Neural cell (in vitro differentiated cells): ENCODE measurements at regions not wholly inside any gene's neighbourhood (a gene's known extent, or its start where the extent isn't known, plus 50 kb on each side); places are given as distances from the start of the nearest gene placed in this dataset.

Experiments used
- H2AFZ ChIP-seq: fragments of 200-600, 300-800 bp; sonication (generic), shearing (Covaris generic); 2 replicates; pipeline ENCODE4 v1.6.0; 2014; ENCODE audit warnings: low read depth, mild to moderate bottlenecking, antibody characterized with exemption, low read length, moderate library complexity
- H3F3A ChIP-seq: fragments of 200-600 bp; shearing (Covaris generic); 2 replicates; pipeline ENCODE4 v1.6.1; 2016; ENCODE audit warnings: mild to moderate bottlenecking, moderate library complexity, mixed read lengths, antibody characterized with exemption, low read length; ENCODE audit not compliant: insufficient read depth, poor library complexity, severe bottlenecking
- H3K27ac ChIP-seq: fragments of 200-600, 300-800 bp; sonication (generic), shearing (Covaris generic); 2 replicates; pipeline ENCODE4 v1.5.1; 2014; ENCODE audit warnings: mild to moderate bottlenecking, low read length, moderate library complexity
- H3K27me3 ChIP-seq: fragments of 300-800, 200-600 bp; sonication (generic), shearing (Covaris generic); 2 replicates; pipeline ENCODE4 v1.6.0; 2014; ENCODE audit warnings: mild to moderate bottlenecking, low read depth, low read length, moderate library complexity; ENCODE audit not compliant: insufficient read depth
- H3K36me3 ChIP-seq: fragments of 300-800, 200-600 bp; sonication (generic), shearing (Covaris generic); 2 replicates; pipeline ENCODE4 v1.5.1; 2014; ENCODE audit warnings: mild to moderate bottlenecking, antibody characterized with exemption, low read length, moderate library complexity; ENCODE audit not compliant: insufficient read depth
- H3K4me2 ChIP-seq: fragments of 300-800, 200-600 bp; sonication (generic), shearing (Covaris generic); 2 replicates; pipeline ENCODE4 v1.6.0; 2014; ENCODE audit warnings: mild to moderate bottlenecking, low read length
- H3K4me3 ChIP-seq: fragments of 300-800, 200-600 bp; sonication (generic), shearing (Covaris generic); 2 replicates; pipeline ENCODE4 v1.5.1; 2014; ENCODE audit warnings: mild to moderate bottlenecking, low read length, moderate library complexity
- H3K79me2 ChIP-seq: fragments of 200-600 bp; shearing (Covaris generic); replicated peaks from 2 replicates; pipeline ENCODE4 v1.6.0; 2014; ENCODE audit warnings: mild to moderate bottlenecking, low read length, moderate library complexity; ENCODE audit not compliant: insufficient read depth
- H3K9ac ChIP-seq: fragments of 300-800, 200-600 bp; sonication (generic), shearing (Covaris generic); 2 replicates; pipeline ENCODE4 v1.6.1; 2016; ENCODE audit warnings: mild to moderate bottlenecking, low read length, mixed read lengths
- H3K9me2 ChIP-seq: fragments of 200-600 bp; shearing (Covaris generic); 2 replicates; pipeline ENCODE4 v1.6.1; 2016; ENCODE audit warnings: mild to moderate bottlenecking, low read length, mixed read lengths; ENCODE audit not compliant: insufficient read depth
- H3K9me3 ChIP-seq: fragments of 200-600, 300-800 bp; sonication (generic), shearing (Covaris generic); 2 replicates; pipeline ENCODE4 v1.6.1; 2016; ENCODE audit warnings: mild to moderate bottlenecking, mixed run types, low read length, moderate library complexity, mixed read lengths
- H4K20me1 ChIP-seq: fragments of 200-600 bp; shearing (Covaris generic); 2 replicates; pipeline ENCODE4 v1.6.1; 2016; ENCODE audit warnings: mild to moderate bottlenecking, mixed run types; ENCODE audit not compliant: insufficient read depth
- CTCF ChIP-seq: fragments of 450-650 bp; IDR thresholded peaks from 2 replicates; pipeline ENCODE4 v1.5.1; 2014; ENCODE audit warnings: antibody characterized with exemption, mild to moderate bottlenecking, moderate library complexity; ENCODE audit not compliant: poor library complexity, severe bottlenecking
- EP300 ChIP-seq: fragments of 450-650 bp; conservative IDR thresholded peaks from 2 replicates; pipeline ENCODE4 v1.6.1; 2014; ENCODE audit warnings: antibody characterized with exemption, mild to moderate bottlenecking, moderate library complexity; ENCODE audit not compliant: poor library complexity, severe bottlenecking
- EZH2 ChIP-seq: fragments of 200-600, 300-800 bp; shearing (Covaris generic), sonication (generic); IDR thresholded peaks from 2 replicates; pipeline ENCODE4 v1.6.1; 2014; ENCODE audit warnings: antibody characterized with exemption, low read length, borderline replicate concordance, mild to moderate bottlenecking; ENCODE audit not compliant: insufficient read depth, poor library complexity, severe bottlenecking
- MXI1 ChIP-seq: fragments of 450-650 bp; conservative IDR thresholded peaks from 2 replicates; pipeline ENCODE4 v1.6.1; 2014; ENCODE audit warnings: antibody characterized with exemption, mild to moderate bottlenecking; ENCODE audit not compliant: poor library complexity, severe bottlenecking
- POLR2AphosphoS5 ChIP-seq: IDR thresholded peaks from 2 replicates; pipeline ENCODE4 v1.6.1; 2012
- RAD21 ChIP-seq: fragments of 450-650 bp; conservative IDR thresholded peaks from 2 replicates; pipeline ENCODE4 v1.6.1; 2014; ENCODE audit warnings: antibody characterized with exemption, mild to moderate bottlenecking, moderate library complexity
- REST ChIP-seq: IDR thresholded peaks from 2 replicates; pipeline ENCODE4 v1.6.1; 2012; ENCODE audit warnings: borderline replicate concordance
- SMC3 ChIP-seq: fragments of 450-650 bp; conservative IDR thresholded peaks from 2 replicates; pipeline ENCODE4 v1.6.1; 2014; ENCODE audit warnings: antibody characterized with exemption, mild to moderate bottlenecking, moderate library complexity; ENCODE audit not compliant: poor library complexity
- TAF1 ChIP-seq: IDR thresholded peaks from 2 replicates; pipeline ENCODE4 v1.6.1; 2012; ENCODE audit warnings: low read depth

GRCh38 chr2:239676716-239677452, 276.1 kb upstream of the HDAC4 start:
- Histone ChIP-seq H3K9me2 (no peaks in the 10 kb centered on the region), H3K79me2 (no peaks in the 10 kb centered on the region), H4K20me1 (no peaks in the 10 kb centered on the region), H3K36me3 (no peaks in the 10 kb centered on the region), H3K27me3 (no peaks in the 10 kb centered on the region), H3K4me3 (no peak overlapping the region), H3K4me2 (no peak overlapping the region), H2AFZ (no peak overlapping the region), H3K9ac (no peak overlapping the region), H3K9me3 (no peaks in the 10 kb centered on the region), H3K27ac (no peak overlapping the region), H3F3A (no peaks in the 10 kb centered on the region)
- TF ChIP-seq CTCF, result no peak
- TF ChIP-seq REST, result no peak
- no peak for TF ChIP-seq SMC3
- TF ChIP-seq POLR2AphosphoS5, result no peak
- no peak for TF ChIP-seq TAF1
- no peak for TF ChIP-seq MXI1
- TF ChIP-seq RAD21, result no peak
- TF ChIP-seq EP300, result no peak

GRCh38 chr2:239675826-239676715, 275.3 kb upstream of the HDAC4 start:
- TF ChIP-seq POLR2AphosphoS5 (no peak), RAD21 (no peak), CTCF (no peak), EZH2 (no peak), MXI1 (no peak), EP300 (no peak), REST (no peak)
- H3K79me2 ChIP-seq, result no peaks in the 10 kb centered on the region
- H3K4me2 ChIP-seq, result no peak overlapping the region
- no peaks in the 10 kb centered on the region for H3F3A ChIP-seq
- no peaks in the 10 kb centered on the region for H3K36me3 ChIP-seq
- no peaks in the 10 kb centered on the region for H4K20me1 ChIP-seq
- H2AFZ ChIP-seq, result no peak overlapping the region
- H3K4me3 ChIP-seq, result no peak overlapping the region
- H3K9me2 ChIP-seq, result no peaks in the 10 kb centered on the region
- no peak overlapping the region for H3K27ac ChIP-seq
- no peaks in the 10 kb centered on the region for H3K9me3 ChIP-seq
- H3K27me3 ChIP-seq, result no peaks in the 10 kb centered on the region
- no peak overlapping the region for H3K9ac ChIP-seq
